Omental fat pad (tissue), 3 donors: ENCODE measurements at regions not wholly inside any gene's neighbourhood (a gene's known extent, or its start where the extent isn't known, plus 50 kb on each side); places are given as distances from the start of the nearest gene placed in this dataset.
"Not testable (repeated sequence)": the region's sequence is repeated elsewhere in the genome, so short reads cannot be mapped to it uniquely, and the experiment has no call there.

ENCODE experiments used
- ATAC-seq: fragments of 150-250 bp; one replicate; pipeline ENCODE4 v1.9.1; 2016; ENCODE audit warnings: mild to moderate bottlenecking, moderate library complexity; ENCODE audit not compliant: low FRiP score
- DNase-seq: peaks from one replicate; pipeline ENCODE4 v3.0.0-alpha.2; 2019; ENCODE audit warnings: low spot score
- TF ChIP-seq, protein P1 (sequence below), 3 donors: fragments of 450-650 bp; IDR thresholded peaks; one replicate each; pipeline ENCODE4 v1.5.1; 2016 to 2017; ENCODE audit warnings: antibody characterized with exemption in 3 of 3, mild to moderate bottlenecking in 3 of 3, moderate library complexity in 2 of 3

DNA sequence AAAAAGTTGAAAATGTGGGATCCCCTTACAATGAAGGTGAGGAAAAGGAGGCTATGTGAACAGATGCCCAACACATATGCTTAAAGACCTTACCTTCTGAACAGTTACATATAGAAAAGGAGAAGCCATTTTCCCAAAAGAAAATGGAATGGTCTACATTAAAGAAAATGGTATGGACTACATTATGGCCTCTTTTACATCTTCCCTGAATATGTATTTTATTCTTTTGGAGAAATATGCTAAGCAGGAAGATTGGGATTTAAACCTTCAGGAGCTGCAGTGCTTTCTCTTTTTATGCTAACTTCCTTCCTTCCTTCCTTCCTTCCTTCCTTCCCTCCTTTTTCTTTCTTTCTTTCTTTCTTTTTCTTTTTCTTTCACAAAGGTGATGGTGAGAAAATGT, 155.4 kb downstream of the SEC23IP start:
- DNase-seq (no peak), ATAC-seq (no peak)
- TF ChIP-seq, protein P1, sequence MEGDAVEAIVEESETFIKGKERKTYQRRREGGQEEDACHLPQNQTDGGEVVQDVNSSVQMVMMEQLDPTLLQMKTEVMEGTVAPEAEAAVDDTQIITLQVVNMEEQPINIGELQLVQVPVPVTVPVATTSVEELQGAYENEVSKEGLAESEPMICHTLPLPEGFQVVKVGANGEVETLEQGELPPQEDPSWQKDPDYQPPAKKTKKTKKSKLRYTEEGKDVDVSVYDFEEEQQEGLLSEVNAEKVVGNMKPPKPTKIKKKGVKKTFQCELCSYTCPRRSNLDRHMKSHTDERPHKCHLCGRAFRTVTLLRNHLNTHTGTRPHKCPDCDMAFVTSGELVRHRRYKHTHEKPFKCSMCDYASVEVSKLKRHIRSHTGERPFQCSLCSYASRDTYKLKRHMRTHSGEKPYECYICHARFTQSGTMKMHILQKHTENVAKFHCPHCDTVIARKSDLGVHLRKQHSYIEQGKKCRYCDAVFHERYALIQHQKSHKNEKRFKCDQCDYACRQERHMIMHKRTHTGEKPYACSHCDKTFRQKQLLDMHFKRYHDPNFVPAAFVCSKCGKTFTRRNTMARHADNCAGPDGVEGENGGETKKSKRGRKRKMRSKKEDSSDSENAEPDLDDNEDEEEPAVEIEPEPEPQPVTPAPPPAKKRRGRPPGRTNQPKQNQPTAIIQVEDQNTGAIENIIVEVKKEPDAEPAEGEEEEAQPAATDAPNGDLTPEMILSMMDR (IDR thresholded peaks at IDR 0.05) = no peak

DNA sequence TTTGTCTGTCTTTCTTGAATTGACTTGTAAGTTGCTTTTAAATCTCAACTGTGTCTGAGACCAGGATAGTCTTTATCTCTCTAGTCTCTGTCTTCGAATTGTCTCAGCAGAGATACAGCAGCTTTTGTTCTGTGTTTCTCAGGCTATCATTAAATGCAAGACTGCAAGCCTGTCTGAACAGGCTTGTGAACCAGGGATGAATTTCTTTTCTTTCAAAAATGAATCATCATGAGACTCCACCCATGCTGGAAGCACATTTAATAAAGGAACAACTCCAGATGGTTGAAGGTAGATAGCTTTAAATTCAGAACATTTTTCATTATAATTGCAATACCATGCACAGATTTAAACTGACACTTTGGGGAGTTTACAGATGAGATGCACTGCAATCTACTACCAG, 155.9 kb downstream of the SEC23IP start:
- DNase-seq (no peak), ATAC-seq (no peak)
- TF ChIP-seq, protein P1 (IDR thresholded peaks at IDR 0.05) = no peak

DNA sequence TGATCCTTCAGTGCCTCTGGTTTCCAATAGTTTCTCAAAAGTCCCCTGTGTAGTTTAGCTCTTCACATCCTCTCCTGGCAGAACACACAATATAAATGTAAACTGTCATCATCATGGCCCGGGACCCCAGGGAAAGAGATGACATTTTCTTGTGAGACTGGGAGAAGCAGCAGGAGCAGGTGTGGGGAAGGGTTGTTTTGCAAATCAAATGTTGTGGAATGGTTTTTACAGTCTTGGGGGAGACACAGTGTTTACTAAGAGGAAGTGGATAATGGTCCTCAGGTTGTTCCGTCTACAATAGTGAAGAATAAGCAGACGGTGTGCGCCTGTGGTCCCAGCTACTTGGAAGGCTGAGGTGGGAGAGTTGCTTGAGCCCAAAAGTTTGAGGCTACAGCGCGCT, 159.1 kb downstream of the SEC23IP start:
- TF ChIP-seq, protein P1 (IDR thresholded peaks at IDR 0.05) = no peak
- DNase-seq (no peak), ATAC-seq (no peak)

DNA sequence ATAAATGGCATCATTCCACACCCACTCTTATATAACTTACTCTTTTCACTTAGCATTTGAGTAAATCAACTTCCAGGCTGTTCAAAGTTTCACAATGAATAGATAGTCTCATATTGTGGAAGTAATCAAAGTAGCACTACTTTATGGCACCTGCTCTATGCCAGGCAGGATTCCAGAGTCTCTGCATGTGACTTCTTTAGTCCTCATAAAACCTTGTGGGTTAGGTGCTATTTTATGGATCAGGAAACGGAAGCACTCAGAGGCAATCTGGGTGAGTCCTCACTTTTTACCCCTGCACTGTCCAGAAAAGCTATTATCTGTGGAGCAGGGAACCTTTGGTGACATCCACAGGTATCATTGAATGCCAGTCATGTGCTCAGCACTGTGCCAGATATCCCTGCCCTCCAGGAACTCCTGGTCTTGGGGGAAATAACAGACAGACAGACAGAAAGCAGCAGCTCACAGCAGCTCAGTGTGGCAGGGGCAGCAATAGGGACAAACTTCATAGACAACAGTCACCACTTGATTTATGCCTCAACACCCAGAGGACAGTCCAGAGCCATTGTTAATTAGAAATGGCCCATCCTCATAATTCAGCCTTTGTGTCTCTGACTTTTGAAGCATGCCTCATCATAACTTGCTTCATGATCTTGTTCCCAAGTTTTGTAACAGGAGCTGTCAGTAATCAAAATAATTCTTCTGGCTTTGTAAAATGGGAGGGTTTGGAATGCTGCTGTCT, 160.6 kb downstream of the SEC23IP start:
- DNase-seq = no peak
- no peak for ATAC-seq
- TF ChIP-seq, protein P1 (IDR thresholded peaks at IDR 0.05) = no peak

DNA sequence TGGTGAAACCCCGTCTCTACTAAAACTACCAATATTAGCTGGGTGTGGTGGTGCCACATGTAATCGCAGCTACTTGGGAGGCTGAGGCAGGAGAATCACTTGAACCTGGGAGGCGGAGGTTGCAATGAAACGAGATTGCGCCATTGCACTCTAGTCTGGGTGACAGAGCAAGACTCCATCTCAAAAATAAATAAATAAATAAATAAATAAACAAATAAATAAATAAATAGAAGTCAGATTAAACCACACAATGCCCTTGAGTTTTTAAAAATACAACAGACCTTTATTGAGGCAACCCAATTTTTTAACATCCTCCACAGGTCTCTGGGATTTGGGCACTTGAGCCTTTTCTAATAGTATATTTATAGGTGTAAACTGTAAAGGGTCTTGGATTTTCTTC, 167.3 kb downstream of the SEC23IP start:
- not testable (repeated sequence) for DNase-seq, ATAC-seq

DNA sequence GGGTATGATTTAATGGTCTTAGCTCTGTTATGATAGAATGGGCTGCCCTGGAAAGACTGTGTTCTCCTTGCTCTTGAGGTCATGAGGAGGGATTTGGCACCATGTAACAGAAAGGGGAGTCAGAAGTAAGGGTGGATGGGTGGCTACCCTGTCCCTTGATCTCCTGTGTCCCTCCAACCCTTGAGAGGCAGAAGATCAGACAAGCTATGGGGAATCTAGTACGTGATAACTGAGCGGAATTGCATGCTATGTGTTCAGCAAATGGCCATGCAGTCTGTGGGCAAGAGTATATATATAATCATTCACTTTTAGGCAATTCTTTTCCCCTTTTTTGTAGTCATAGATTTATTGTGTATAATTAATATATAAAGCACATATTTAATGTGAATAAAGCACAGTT, 174.9 kb downstream of the SEC23IP start:
- TF ChIP-seq, protein P1 (IDR thresholded peaks at IDR 0.05) = no peak

DNA sequence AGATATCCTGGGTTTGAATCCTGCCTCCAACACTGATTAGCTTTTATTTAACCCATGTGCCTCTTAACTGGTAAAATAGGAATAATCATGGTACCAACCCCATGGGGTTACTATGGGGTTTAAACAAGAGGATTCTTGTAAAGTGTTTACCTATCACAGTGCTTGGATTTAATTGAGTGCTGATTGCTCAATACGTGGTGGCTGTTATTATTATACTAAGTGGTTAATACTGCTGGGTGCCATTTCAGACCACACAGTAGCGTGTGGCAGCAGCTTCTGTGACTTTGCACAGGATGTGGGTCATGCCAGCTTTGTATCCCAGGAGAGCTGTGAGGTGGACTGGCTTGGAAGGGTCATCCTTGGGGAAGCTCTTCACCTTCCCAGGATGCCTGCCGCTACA, 177.2 kb downstream of the SEC23IP start:
- no peak for DNase-seq
- ATAC-seq = no peak
- TF ChIP-seq, protein P1 (IDR thresholded peaks at IDR 0.05) = no peak

More for the DNA sequence above, 174.9 kb downstream of the SEC23IP start:
- DNase-seq (no peak), ATAC-seq (no peak)
